ENCODE measurements at regions not wholly inside any gene's neighbourhood (a gene's known extent, or its start where the extent isn't known, plus 50 kb on each side); places are given as distances from the start of the nearest gene placed in this dataset.

DNA sequence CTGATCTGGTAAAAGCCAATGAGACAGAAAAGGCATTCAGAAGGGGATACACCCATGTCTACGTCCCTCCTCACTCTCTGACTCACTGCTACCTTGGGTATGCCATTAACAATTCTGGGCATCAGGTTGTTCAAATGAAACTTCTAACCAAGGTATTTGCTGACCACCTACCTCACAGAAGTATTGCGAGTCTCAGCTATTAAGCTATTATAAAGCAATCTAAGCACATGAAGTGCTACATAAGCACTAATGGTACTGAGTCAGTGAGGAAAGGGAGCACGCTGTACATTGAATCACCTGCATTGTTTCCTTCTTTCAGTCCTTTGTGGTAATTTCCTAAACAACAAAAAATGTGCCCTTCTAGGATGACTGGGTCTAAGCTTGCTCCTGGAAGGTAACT lies 62.8 kb upstream of the CCDC91 start:
- Histone ChIP-seq H3K9me3 (replicated peaks; ENCODE audit: control insufficient read depth, insufficient read depth, low read length) (no peaks in the 10 kb centered on the region), H3K9me1 (replicated peaks; ENCODE audit: control insufficient read depth, extremely low read depth, insufficient read depth, low read length) (no peaks in the 10 kb centered on the region), H3K4me2 (ENCODE audit: insufficient read depth, low read length) (no peak overlapping the region), H3K36me3 (ENCODE audit: control insufficient read depth in 2 of 2, extremely low read depth in 1 of 2, insufficient read depth in 2 of 2, low read length in 2 of 2) (no peaks in the 10 kb centered on the region), H3K79me2 (ENCODE audit: control insufficient read depth, insufficient read depth, low read length) (no peaks in the 10 kb centered on the region), H3K9ac (replicated peaks; ENCODE audit: extremely low read depth, insufficient read depth, low read length) (no peak overlapping the region), H3K27ac (ENCODE audit: insufficient read depth, low read depth, low read length) (no peak overlapping the region), H3K4me1 (ENCODE audit: control insufficient read depth, extremely low read depth, insufficient read depth, low read length) (peaks cover 21% of the 10 kb centered on the region), H3K4me3 (replicated peaks in 1 of 3; ENCODE audit: insufficient read depth in 1 of 3, low read depth in 1 of 3, low read length in 3 of 3) (no peak overlapping the region), H2AFZ (ENCODE audit: low read depth, low read length) (no peak overlapping the region), H3K27me3 (ENCODE audit: control insufficient read depth in 2 of 2, insufficient read depth in 2 of 2, low read length in 2 of 2) (no peaks in the 10 kb centered on the region), H4K20me1 (replicated peaks; ENCODE audit: control insufficient read depth, extremely low read depth, insufficient read depth, low read length) (no peaks in the 10 kb centered on the region)
- no TSS peak for BruUV-seq (replicated peaks)
- FAIRE-seq (no peak), DNase-seq (ENCODE audit: low read depth, low spot score) (no peak)
- TF ChIP-seq POLR2A (IDR thresholded peaks at IDR 0.05; ENCODE audit: low read depth, low read length) (no peak), POLR2AphosphoS5 (IDR thresholded peaks at IDR 0.05; ENCODE audit: insufficient read depth, low read depth, low read length) (no peak), FOS (IDR thresholded peaks at IDR 0.05; ENCODE audit: borderline replicate concordance, insufficient read depth, low read length) (no peak), GATA2 (IDR thresholded peaks at IDR 0.05; ENCODE audit: insufficient read depth, insufficient read length, low read depth, low read length) (no peak), JUN (IDR thresholded peaks at IDR 0.05; ENCODE audit: borderline replicate concordance, insufficient read depth, insufficient read length, low read depth) (no peak), MYC (IDR thresholded peaks at IDR 0.05; ENCODE audit: low read depth, low read length) (no peak)
- TF ChIP-seq, protein P1, sequence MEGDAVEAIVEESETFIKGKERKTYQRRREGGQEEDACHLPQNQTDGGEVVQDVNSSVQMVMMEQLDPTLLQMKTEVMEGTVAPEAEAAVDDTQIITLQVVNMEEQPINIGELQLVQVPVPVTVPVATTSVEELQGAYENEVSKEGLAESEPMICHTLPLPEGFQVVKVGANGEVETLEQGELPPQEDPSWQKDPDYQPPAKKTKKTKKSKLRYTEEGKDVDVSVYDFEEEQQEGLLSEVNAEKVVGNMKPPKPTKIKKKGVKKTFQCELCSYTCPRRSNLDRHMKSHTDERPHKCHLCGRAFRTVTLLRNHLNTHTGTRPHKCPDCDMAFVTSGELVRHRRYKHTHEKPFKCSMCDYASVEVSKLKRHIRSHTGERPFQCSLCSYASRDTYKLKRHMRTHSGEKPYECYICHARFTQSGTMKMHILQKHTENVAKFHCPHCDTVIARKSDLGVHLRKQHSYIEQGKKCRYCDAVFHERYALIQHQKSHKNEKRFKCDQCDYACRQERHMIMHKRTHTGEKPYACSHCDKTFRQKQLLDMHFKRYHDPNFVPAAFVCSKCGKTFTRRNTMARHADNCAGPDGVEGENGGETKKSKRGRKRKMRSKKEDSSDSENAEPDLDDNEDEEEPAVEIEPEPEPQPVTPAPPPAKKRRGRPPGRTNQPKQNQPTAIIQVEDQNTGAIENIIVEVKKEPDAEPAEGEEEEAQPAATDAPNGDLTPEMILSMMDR (IDR thresholded peaks at IDR 0.05; ENCODE audit: extremely low read depth in 1 of 2, insufficient read depth in 1 of 2, low read depth in 1 of 2, low read length in 2 of 2) = no peak
- dilution Hi-C loops (cut with MboI; ENCODE audit: extremely low pct_ligation_motif_present, low sequenced_read_pairs) = no loop called here
- POLR2A ChIA-PET = no interaction called here
- CTCF ChIA-PET = no interaction called here
- intact Hi-C loops (cut with micrococcal nuclease) = no loop called here

DNA sequence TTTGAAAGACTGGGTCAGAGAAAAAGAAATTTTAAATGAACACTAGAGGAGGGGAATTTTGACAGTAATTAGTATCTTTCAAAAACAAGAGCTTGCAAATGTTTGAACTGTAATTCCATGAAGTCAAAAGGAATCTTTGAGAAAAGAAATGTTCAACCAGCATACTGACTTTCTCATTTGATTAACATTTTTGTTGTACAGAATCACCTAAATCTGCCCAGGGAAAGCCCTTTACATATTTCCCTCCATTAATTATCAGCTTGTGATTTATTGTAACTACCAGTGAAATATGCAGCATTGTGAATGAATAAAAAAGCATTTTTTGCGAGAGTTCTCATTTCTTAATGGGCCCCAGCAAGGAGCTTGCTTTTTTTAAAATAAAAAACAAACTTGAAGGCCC lies 61.2 kb upstream of the CCDC91 start:
- Histone ChIP-seq H3K9me1 (replicated peaks; ENCODE audit: control insufficient read depth, extremely low read depth, insufficient read depth, low read length) (no peaks in the 10 kb centered on the region), H2AFZ (ENCODE audit: low read depth, low read length) (no peak overlapping the region), H3K36me3 (ENCODE audit: control insufficient read depth in 2 of 2, extremely low read depth in 1 of 2, insufficient read depth in 2 of 2, low read length in 2 of 2) (no peaks in the 10 kb centered on the region), H3K9me3 (replicated peaks; ENCODE audit: control insufficient read depth, insufficient read depth, low read length) (no peaks in the 10 kb centered on the region), H3K4me1 (ENCODE audit: control insufficient read depth, extremely low read depth, insufficient read depth, low read length) (peaks cover 21% of the 10 kb centered on the region), H4K20me1 (replicated peaks; ENCODE audit: control insufficient read depth, extremely low read depth, insufficient read depth, low read length) (no peaks in the 10 kb centered on the region), H3K27ac (ENCODE audit: insufficient read depth, low read depth, low read length) (no peak overlapping the region), H3K79me2 (ENCODE audit: control insufficient read depth, insufficient read depth, low read length) (no peaks in the 10 kb centered on the region), H3K27me3 (ENCODE audit: control insufficient read depth in 2 of 2, insufficient read depth in 2 of 2, low read length in 2 of 2) (no peaks in the 10 kb centered on the region), H3K4me3 (replicated peaks in 1 of 3; ENCODE audit: insufficient read depth in 1 of 3, low read depth in 1 of 3, low read length in 3 of 3) (no peak overlapping the region), H3K4me2 (ENCODE audit: insufficient read depth, low read length) (no peak overlapping the region), H3K9ac (replicated peaks; ENCODE audit: extremely low read depth, insufficient read depth, low read length) (no peak overlapping the region)
- FAIRE-seq = no peak
- BruUV-seq (replicated peaks) = no TSS peak
- ChIA-PET CTCF (interaction anchor here (0.7 to 1.3 kb wide), 6 partner anchors 10 to 43 kb away, joined by 3 read pairs; no protein-coding TSS in a partner anchor), POLR2A (no interaction called here)
- intact Hi-C loops (cut with micrococcal nuclease) (no loop called here), dilution Hi-C loops (cut with MboI; ENCODE audit: extremely low pct_ligation_motif_present, low sequenced_read_pairs) (no loop called here)
- DNase-seq (ENCODE audit: low read depth, low spot score) = no peak
- no peak for TF ChIP-seq MYC (IDR thresholded peaks at IDR 0.05; ENCODE audit: low read depth, low read length)
- TF ChIP-seq, protein P1 (IDR thresholded peaks at IDR 0.05; ENCODE audit: extremely low read depth in 1 of 2, insufficient read depth in 1 of 2, low read depth in 1 of 2, low read length in 2 of 2) = no peak
- TF ChIP-seq POLR2AphosphoS5 (IDR thresholded peaks at IDR 0.05; ENCODE audit: insufficient read depth, low read depth, low read length) = no peak
- no peak for TF ChIP-seq GATA2 (IDR thresholded peaks at IDR 0.05; ENCODE audit: insufficient read depth, insufficient read length, low read depth, low read length)
